Retinal pigment epithelial cell (primary cell): ENCODE measurements at regions not wholly inside any gene's neighbourhood (a gene's known extent, or its start where the extent isn't known, plus 50 kb on each side); places are given as distances from the start of the nearest gene placed in this dataset.

Experiments used
- DNase-seq: peaks from one replicate; pipeline ENCODE4 v3.0.0-alpha.2; 2010; ENCODE audit warnings: low read depth
- H3K4me3 ChIP-seq: 2 replicates; pipeline ENCODE4 v1.5.1; 2011; ENCODE audit warnings: mild to moderate bottlenecking, low read length, control low read depth, moderate library complexity
- CTCF ChIP-seq: conservative IDR thresholded peaks from 2 replicates; pipeline ENCODE4 v1.5.1; 2011; ENCODE audit warnings: low read depth, low read length, control low read depth, inconsistent platforms

GRCh38 chr1:239802275-239802674 is 289.4 kb upstream of the FMN2 start:
- no peak for DNase-seq
- H3K4me3 ChIP-seq = no peak overlapping the region
- no peak for TF ChIP-seq CTCF

- TF ChIP-seq CTCF = no peak
- DNase-seq = no peak
Observed at GRCh38 chr1:239803781-239804180, 287.9 kb upstream of the FMN2 start.

GRCh38 chr1:239804266-239804665 is 287.4 kb upstream of the FMN2 start:
- TF ChIP-seq CTCF = no peak
- no peak overlapping the region for H3K4me3 ChIP-seq
- no peak for DNase-seq

More at GRCh38 chr1:239803781-239804180, 287.9 kb upstream of the FMN2 start:
- H3K4me3 ChIP-seq = no peak overlapping the region

GRCh38 chr1:239805042-239805441 is 286.6 kb upstream of the FMN2 start:
- H3K4me3 ChIP-seq = no peak overlapping the region
- DNase-seq = no peak
- TF ChIP-seq CTCF = no peak

GRCh38 chr1:239805851-239806772 is 285.6 kb upstream of the FMN2 start:
- no peak overlapping the region for H3K4me3 ChIP-seq
- no peak for DNase-seq
- no peak for TF ChIP-seq CTCF

GRCh38 chr1:239806897-239807296 is 284.8 kb upstream of the FMN2 start:
- H3K4me3 ChIP-seq = no peak overlapping the region
- TF ChIP-seq CTCF = no peak
- no peak for DNase-seq

- no peak for DNase-seq
- no peak overlapping the region for H3K4me3 ChIP-seq
- no peak for TF ChIP-seq CTCF
Observed at GRCh38 chr1:239807361-239807760, 284.3 kb upstream of the FMN2 start.
